Gastroesophageal sphincter (tissue), 4 donors: ENCODE measurements at regions not wholly inside any gene's neighbourhood (a gene's known extent, or its start where the extent isn't known, plus 50 kb on each side); places are given as distances from the start of the nearest gene placed in this dataset.
"Not testable (repeated sequence)": the region's sequence is repeated elsewhere in the genome, so short reads cannot be mapped to it uniquely, and the experiment has no call there.

Experiments
- ATAC-seq: fragments of 150-250 bp; one replicate; pipeline ENCODE4 v1.9.1; 2016; ENCODE audit warnings: mild to moderate bottlenecking, moderate library complexity
- H3K27ac ChIP-seq, 4 donors: fragments of 200-600 bp; sonication (generic) in 3 of 4; 1 replicate in 3 of 4; 2 replicates in 1 of 4; pipeline ENCODE4 v1.5.1; 2016 to 2019
- H3K27me3 ChIP-seq: fragments of 200-600 bp; sonication (generic); one replicate; pipeline ENCODE4 v1.5.1; 2019
- H3K36me3 ChIP-seq, 2 donors: fragments of 200-600 bp; sonication (generic); one replicate each; pipeline ENCODE4 v1.5.1; 2019; ENCODE audit warnings: control low read depth in 1 of 2
- H3K4me1 ChIP-seq, 3 donors: fragments of 200-600 bp; sonication (generic); 1 replicate in 2 of 3; 2 replicates in 1 of 3; pipeline ENCODE4 v1.5.1; 2016 to 2019; ENCODE audit warnings: control low read depth in 2 of 3
- H3K4me3 ChIP-seq, 2 donors: fragments of 200-600 bp; sonication (generic); one replicate each; pipeline ENCODE4 v1.5.1; 2019; ENCODE audit warnings: mild to moderate bottlenecking in 1 of 2, moderate library complexity in 1 of 2
- H3K9me3 ChIP-seq, 3 donors: fragments of 200-600 bp; sonication (generic); one replicate each; pipeline ENCODE4 v1.5.1; 2017 to 2019; ENCODE audit warnings: control low read depth in 2 of 3
- EP300 ChIP-seq: sonication (generic); formaldehyde crosslinking; IDR thresholded peaks from one replicate; pipeline ENCODE4 v1.6.1; 2017; ENCODE audit warnings: antibody characterized with exemption, mild to moderate bottlenecking
- POLR2A ChIP-seq, 2 donors: fragments of 450-650 bp; IDR thresholded peaks; one replicate each; pipeline ENCODE4 v1.6.1; 2017; ENCODE audit warnings: antibody characterized with exemption in 2 of 2, mild to moderate bottlenecking in 2 of 2, moderate library complexity in 1 of 2
- POLR2AphosphoS5 ChIP-seq: sonication (generic); formaldehyde crosslinking; IDR thresholded peaks from one replicate; pipeline ENCODE4 v1.6.1; 2017; ENCODE audit warnings: antibody characterized with exemption
- WGBS, 2 donors: methylation state at CpG; one replicate each; pipeline ENCODE4 v1.1.5; 2018; ENCODE audit warnings: low coverage in 1 of 2; 5-methylcytosine and 5-hydroxymethylcytosine counted together
- TF ChIP-seq, protein P1 (sequence below), 4 experiments: fragments of 200-600 bp in 2 of 4; fragments of 450-650 bp in 2 of 4; sonication (generic) in 1 of 4; IDR thresholded peaks; one replicate each; pipeline ENCODE4 v1.5.1; 2017 to 2019; ENCODE audit warnings: antibody characterized with exemption in 4 of 4, mild to moderate bottlenecking in 2 of 4, moderate library complexity in 2 of 4

DNA sequence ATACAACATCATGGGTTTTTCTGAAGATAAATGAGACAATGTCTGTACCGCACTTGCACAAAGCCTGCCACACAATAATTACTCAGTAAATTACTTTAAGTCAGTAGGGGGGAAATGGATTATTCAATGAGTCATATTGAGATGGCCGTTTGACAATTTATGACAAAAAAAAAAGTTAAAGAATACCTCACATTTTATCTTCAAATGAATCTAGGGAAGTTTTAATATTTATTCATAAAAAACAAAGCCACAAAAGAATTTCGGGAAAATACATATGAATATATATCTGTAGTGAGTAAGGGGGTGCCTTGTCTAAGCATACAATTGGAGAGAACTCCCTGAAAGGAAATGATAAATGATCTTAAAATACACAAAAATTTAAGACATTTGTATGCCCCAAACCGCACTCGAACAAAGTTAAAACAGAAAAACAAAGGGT lies 197.0 kb upstream of the SLC7A11 start:
- H3K9me3 ChIP-seq, result no peaks in the 10 kb centered on the region
- H3K27ac ChIP-seq, result no peak overlapping the region
- no peaks in the 10 kb centered on the region for H3K36me3 ChIP-seq
- TF ChIP-seq EP300 (no peak), POLR2A (IDR thresholded peaks at IDR 0.05) (no peak), POLR2AphosphoS5 (no peak)
- TF ChIP-seq, protein P1, sequence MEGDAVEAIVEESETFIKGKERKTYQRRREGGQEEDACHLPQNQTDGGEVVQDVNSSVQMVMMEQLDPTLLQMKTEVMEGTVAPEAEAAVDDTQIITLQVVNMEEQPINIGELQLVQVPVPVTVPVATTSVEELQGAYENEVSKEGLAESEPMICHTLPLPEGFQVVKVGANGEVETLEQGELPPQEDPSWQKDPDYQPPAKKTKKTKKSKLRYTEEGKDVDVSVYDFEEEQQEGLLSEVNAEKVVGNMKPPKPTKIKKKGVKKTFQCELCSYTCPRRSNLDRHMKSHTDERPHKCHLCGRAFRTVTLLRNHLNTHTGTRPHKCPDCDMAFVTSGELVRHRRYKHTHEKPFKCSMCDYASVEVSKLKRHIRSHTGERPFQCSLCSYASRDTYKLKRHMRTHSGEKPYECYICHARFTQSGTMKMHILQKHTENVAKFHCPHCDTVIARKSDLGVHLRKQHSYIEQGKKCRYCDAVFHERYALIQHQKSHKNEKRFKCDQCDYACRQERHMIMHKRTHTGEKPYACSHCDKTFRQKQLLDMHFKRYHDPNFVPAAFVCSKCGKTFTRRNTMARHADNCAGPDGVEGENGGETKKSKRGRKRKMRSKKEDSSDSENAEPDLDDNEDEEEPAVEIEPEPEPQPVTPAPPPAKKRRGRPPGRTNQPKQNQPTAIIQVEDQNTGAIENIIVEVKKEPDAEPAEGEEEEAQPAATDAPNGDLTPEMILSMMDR (IDR thresholded peaks at IDR 0.05), result no peak
- no peak for ATAC-seq
- WGBS, 2 donors, result 65 to 77% methylated on average over 5 of the region's 5 CpGs
- H3K4me1 ChIP-seq, result no peaks in the 10 kb centered on the region
- no peaks in the 10 kb centered on the region for H3K27me3 ChIP-seq
- H3K4me3 ChIP-seq, result no peak overlapping the region

DNA sequence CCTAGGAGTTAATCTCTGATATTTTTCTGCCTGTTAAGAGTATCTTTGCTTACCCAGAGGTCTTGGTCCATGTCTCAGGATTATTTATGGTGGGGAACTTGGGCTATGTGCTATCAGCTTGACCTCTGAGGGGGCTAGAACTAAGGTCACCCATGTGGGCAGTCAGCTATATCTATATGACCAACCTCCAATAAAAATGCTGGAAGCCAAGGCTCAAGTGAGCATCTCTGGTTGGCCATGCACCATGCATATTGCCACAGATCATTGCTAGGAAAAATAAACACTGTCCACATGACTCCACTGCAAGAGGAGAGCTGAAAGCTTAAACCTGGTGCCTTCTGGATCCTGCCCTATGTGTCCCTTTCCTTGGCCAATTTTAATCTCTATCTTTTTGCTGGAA lies 196.5 kb upstream of the SLC7A11 start:
- Histone ChIP-seq H3K36me3 (no peaks in the 10 kb centered on the region), H3K4me1 (no peaks in the 10 kb centered on the region), H3K4me3 (no peak overlapping the region), H3K9me3 (no peaks in the 10 kb centered on the region), H3K27ac (no peak overlapping the region), H3K27me3 (no peaks in the 10 kb centered on the region)
- no peak for ATAC-seq
- TF ChIP-seq, protein P1 (IDR thresholded peaks at IDR 0.05), result no peak
- no peak for TF ChIP-seq POLR2AphosphoS5
- TF ChIP-seq EP300, result no peak
- TF ChIP-seq POLR2A (IDR thresholded peaks at IDR 0.05), result no peak

DNA sequence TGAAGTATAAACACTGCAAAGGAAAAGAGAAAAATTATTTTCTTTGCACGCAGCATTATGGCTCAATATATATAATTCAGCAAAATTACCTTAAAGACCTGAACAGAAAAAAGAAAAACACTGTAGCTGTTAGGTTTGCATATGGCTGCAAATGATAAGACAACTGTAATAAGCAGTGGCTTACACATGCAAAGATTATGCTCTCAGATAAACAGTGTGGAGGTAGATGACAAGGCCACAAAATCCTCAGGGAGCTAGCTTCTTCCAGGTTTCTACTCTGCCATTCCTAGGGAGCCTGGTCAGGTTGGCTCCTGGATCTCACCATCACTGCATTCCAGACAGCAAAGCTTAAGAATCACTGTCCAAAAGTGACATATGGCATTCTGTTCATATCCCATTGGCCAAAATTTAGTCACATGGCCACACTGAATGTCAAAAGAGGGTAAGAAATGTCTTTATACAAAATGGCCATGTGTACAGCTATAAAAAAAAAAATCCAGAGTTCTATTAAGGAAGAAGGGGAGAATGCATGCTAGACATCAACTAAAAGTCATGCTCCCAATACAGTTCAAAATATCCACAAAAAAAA lies 195.2 kb upstream of the SLC7A11 start:
- Histone ChIP-seq H3K9me3 (peaks cover 0 to 4% (median 0%) of the 10 kb centered on the region in 3 donors), H3K36me3 (no peaks in the 10 kb centered on the region), H3K27me3 (no peaks in the 10 kb centered on the region), H3K4me1 (no peaks in the 10 kb centered on the region), H3K4me3 (no peak overlapping the region), H3K27ac (no peak overlapping the region)
- ATAC-seq, result no peak
- WGBS, 2 donors, result 67 to 92% methylated on average over 1 of the region's 1 CpG
- TF ChIP-seq, protein P1 (IDR thresholded peaks at IDR 0.05), result no peak
- TF ChIP-seq POLR2AphosphoS5, result no peak

DNA sequence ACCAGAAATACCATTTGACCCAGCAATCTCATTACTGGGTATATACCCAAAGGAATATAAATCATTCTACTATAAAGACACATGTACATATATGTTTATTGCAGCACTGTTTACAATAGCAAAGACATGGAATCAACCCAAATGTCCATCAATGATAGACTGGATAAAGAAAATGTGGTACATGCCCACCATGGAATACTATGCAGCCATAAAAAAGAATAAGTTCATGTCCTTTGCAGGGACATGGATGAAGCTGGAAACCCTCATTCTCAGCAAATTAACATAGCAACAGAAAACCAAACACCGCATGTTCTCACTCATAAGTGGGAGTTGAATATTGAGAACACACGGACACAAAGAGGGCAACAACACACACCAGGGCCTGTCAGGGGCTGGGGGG lies 193.6 kb upstream of the SLC7A11 start:
- WGBS, 2 donors, result 78 to 83% methylated on average over 1 to 2 of the region's 2 CpGs
- H3K27me3 ChIP-seq, H3K4me3 ChIP-seq, ATAC-seq, H3K27ac ChIP-seq, H3K4me1 ChIP-seq, H3K9me3 ChIP-seq, H3K36me3 ChIP-seq: not testable (repeated sequence)

DNA sequence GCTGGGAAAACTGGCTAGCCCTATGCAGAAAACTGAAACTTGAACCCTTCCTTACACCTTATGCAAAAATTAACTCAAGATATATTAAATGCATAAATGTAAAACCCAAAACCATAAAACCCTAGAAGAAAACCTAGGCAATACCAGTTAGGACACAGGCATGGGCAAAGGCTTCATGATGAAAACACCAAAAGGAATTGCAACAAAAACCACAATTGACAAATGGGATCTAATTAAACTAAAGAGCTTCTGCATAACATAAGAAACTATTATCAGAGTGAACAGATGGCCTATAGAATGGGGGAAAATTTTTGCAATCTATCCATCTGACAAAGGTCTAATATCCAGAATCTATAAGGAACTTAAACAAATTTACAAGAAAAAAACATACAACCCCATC lies 192.9 kb upstream of the SLC7A11 start:
- H3K27ac ChIP-seq, H3K4me1 ChIP-seq, H3K9me3 ChIP-seq, ATAC-seq, H3K4me3 ChIP-seq, H3K36me3 ChIP-seq, H3K27me3 ChIP-seq: not testable (repeated sequence)

DNA sequence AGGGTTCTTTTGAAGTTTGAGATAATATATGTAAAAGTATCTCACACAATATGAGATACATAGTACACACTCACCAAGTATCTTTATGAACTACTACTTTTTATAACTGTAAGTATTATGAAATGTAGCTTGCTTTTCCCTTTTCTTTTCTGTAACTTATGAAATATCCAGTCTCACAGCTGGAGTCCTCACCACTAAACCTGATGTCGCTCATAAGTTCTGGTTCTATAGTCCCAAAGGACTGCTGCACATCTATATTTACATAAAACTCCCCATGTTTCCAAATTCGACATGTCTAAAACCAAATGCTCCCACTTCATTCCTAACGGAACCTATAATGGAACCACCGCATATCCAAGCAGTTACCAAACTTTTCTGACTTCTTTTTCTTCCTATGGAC lies 186.5 kb upstream of the SLC7A11 start:
- H3K9me3 ChIP-seq, result peaks cover 0 to 4% (median 0%) of the 10 kb centered on the region in 3 donors
- no peak for ATAC-seq
- no peak overlapping the region for H3K27ac ChIP-seq
- H3K4me3 ChIP-seq, result no peak overlapping the region
- TF ChIP-seq POLR2AphosphoS5 (no peak), EP300 (no peak), POLR2A (IDR thresholded peaks at IDR 0.05) (no peak)
- TF ChIP-seq, protein P1 (IDR thresholded peaks at IDR 0.05), result no peak
- H3K4me1 ChIP-seq, result no peaks in the 10 kb centered on the region
- 83 to 84% methylated on average over 4 of the region's 4 CpGs for WGBS, 2 donors
- H3K27me3 ChIP-seq, result no peaks in the 10 kb centered on the region
- no peaks in the 10 kb centered on the region for H3K36me3 ChIP-seq
